HG03575 (cell line): ENCODE measurements at regions not wholly inside any gene's neighbourhood (a gene's known extent, or its start where the extent isn't known, plus 50 kb on each side); places are given as distances from the start of the nearest gene placed in this dataset.
"Not testable (repeated sequence)": the region's sequence is repeated elsewhere in the genome, so short reads cannot be mapped to it uniquely, and the experiment has no call there.

Source experiments
- ATAC-seq: cut with Tn5 transposase; IDR thresholded peaks from one replicate; pipeline ENCODE4 v1.9.1; 2021; ENCODE audit not compliant: unreplicated experiment, insufficient number of reproducible peaks, low FRiP score; ENCODE audit errors: extremely low read depth

DNA sequence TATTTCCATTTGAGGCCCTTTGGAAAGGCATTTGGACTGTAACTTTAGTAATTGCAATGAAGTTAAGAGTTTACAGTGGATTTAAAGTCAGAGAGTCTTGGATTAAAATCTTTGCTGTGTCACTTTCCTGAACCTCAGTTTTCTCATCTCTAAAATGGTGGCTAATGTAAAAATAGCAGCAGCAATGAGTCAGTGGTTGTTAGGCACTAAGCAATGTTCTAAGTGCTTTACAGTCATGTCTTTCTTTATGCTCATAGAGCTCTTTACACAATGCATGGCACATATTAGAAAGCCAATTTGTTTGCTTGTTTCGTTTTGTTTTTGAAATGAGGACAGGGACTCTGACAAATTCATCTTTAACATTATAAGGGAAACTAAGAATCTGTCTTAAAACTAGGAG is 222.7 kb upstream of the DNAJC19 start:
- ATAC-seq: no peak

- ATAC-seq: no peak
Measured at GRCh38 chr3:181210275-181210674, 220.7 kb upstream of the DNAJC19 start.

DNA sequence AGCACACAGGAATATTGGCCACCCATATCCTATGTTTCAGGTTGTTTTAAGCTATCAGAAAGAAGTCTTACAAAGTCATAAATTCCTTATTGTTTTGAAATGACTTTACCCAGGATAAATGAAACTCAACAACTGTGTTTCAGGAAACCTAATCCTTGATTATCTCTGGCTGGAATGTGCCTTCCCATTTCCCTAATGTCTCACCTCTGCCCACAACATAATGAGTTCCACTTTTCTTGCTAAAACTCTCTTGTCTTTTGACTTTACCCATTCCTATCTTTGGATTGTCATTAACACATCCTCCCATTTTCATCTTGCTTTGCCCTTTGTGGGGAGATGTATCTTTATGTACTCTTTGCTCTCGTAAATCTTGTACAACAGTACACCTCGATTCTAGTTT is 200.0 kb upstream of the DNAJC19 start:
- no peak for ATAC-seq

DNA sequence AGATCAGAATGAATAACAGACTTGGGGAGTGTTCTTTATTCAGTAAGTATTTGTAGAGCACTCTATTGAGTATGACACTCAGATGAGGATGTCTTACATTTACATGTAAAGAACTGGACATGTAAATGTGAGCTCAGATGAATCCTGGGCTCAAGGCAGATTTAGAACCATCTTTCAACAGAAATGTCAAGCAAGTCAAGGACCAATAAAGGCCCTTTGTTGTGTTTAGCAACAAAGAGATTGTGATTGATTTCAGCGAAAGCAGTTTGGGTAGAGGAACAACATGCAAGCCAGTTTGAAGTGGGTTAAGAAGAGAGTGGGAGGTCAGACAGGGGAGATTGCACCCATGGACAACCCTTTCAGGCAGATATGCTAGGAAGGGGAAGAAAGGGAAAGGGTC is 194.2 kb upstream of the DNAJC19 start:
- no peak for ATAC-seq

- ATAC-seq: not testable (repeated sequence)
Measured at GRCh38 chr3:181183057-181183456, 193.5 kb upstream of the DNAJC19 start.

DNA sequence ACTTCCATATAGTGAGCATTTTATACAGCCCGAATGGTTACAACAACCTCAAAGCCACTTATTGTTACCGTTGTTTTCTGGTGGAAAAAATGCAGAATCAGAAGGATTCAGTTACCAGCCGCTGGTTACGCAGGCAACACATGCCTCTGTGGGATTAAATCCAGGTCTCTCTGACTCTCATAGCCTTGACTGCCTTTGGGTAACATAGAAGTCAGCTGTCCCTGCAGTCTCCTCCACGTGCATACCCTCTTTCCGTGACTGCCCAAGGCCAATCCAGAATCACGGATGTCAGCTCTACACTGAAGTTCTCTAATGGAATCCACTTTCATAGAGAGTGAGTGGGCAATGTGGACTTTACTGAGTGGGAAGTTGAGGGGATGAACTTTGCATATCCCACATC is 189.5 kb upstream of the DNAJC19 start:
- no peak for ATAC-seq

DNA sequence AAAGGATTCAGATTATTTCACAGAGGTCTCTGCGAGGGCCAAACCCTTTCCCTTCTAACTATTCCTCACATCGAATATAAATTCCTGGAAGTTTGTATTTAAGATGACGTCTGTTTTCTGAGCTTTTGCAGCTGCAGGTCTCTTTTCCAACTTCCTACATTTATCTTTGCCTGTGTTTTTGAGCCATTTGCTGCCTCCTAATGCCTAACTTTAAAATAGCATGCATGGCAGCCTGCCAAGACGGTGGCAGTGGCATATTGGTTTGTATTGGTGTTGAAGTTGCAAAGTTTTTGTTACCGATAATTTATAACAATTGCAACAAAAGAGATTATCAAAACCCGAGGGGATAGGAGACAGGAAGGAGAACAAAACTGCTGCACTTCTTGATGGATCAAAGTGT is 187.1 kb upstream of the DNAJC19 start:
- ATAC-seq: no peak

DNA sequence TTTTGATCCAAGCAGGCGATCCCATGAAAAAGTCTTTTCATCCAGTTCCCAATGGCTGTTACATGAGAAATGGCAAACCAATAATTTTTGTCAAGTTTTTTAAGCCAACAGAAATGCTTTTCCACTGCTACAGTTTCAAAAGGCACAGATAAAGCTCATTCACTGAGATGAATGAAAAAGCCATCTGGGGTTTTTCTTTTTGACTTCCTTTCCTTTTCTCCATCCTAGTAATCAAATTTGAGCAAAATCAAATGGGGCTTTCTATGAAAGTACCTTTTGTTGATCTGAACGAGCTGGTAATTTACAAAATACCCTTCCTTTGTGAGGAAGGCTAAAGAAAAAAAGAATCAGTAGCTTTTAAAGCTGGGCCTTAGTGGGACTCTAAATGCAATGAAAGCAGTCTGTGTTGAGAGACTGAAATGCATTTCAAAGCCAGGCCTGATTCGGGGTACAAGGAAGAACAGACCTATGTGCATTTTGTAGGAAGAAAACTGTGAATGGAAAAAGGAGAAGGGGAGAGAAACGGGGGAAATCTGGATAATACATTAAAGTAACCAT is 185.2 kb upstream of the DNAJC19 start:
- ATAC-seq: no peak

DNA sequence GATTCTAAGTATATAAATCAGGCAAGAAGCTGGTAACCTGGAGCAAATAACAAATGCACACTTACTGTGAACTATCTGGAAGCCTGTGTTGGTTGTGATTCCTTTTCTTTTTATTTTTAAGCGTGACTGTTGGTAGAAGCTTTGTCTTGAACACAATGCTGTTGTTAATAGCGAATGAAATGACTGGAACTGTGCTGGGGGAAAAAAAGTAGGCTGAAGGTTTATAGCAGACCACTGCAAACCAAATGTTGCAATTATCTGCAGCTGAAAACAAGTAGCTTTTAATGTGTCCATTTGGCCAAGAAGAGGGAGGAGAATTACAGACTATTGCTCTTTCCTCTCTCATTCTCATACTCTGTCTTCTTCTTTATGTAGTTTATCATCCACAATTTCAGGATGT is 184.5 kb upstream of the DNAJC19 start:
- no peak for ATAC-seq

GRCh38 chr3:181173227-181173626 is 183.7 kb upstream of the DNAJC19 start:
- no peak for ATAC-seq

DNA sequence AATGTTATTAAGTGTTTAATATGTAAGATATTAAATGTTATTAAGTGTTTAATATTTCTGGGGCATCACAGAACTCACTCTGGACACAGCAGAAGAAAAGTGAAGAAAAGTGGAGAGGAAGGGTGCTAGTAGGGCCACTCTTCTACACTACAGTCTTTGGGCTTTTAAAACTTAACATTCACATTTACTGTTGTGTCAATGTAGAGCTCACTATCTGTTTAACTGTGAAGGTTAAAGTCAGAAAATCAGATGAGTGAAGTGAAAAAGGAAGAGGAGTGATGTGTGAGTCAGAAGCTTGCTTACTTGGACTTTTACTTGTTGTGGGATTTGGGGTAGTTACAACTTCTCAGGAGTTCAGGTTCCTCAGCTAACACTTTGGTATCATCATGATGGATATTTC is 145.3 kb upstream of the DNAJC19 start:
- ATAC-seq: no peak

GRCh38 chr3:181133832-181134231 is 144.3 kb upstream of the DNAJC19 start:
- no peak for ATAC-seq

DNA sequence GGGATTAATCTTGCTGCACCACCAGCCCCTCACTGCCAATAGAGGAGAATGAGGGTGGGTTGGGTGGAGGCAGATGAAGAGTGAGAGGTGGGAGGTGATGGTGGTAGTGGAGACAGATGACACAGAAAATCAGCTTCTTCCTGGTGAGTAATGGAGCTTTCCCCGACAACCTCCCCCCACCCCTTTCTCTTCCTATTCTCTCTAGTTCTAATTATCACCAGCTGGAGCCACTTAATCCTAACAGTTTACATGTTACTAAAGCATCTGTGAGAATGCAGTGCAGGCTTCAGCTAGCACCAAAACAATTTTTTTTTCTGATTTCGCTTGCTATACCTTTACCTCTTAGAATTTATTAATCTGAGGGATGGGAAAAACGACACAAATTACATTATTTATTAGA is 116.1 kb upstream of the DNAJC19 start:
- no peak for ATAC-seq

GRCh38 chr3:181103605-181104004 is 114.1 kb upstream of the DNAJC19 start:
- ATAC-seq: no peak

DNA sequence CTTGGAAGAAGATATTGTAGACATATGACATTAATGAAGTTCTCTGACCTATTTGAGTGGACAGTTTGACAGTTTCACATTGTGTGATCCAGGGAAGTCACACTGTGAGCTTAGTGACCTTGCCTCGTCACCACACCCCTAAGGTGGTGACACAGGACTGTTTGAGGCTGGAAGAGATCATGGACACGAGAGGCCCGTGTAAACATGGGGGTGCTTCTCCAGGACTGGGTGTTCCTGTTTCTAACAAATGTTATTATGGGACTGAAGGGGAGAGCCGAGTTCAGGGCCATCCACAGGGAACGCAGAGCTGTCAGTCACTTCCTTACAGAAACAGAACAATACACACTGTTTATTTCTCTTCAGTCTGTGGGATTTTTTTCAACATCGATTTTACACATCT is 96.5 kb upstream of the DNAJC19 start:
- no peak for ATAC-seq

DNA sequence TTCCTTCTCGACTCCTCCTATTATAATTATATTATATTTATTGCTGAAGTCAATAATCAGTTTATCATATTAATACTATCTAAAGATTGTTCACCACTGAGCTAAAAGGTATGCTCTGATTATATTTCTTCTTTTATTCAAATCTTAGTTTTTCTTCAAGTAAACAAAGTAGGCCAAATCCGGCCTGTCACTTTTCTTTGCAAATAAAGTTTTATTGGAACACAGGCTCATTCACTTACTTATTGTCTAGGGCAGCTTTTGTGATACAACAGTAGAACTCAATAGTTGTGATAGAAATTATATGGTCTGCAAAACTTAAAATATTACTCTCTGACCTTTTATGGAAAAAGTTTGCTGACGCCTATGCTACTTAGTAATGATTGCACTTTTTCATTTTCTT is 92.4 kb upstream of the DNAJC19 start:
- no peak for ATAC-seq

DNA sequence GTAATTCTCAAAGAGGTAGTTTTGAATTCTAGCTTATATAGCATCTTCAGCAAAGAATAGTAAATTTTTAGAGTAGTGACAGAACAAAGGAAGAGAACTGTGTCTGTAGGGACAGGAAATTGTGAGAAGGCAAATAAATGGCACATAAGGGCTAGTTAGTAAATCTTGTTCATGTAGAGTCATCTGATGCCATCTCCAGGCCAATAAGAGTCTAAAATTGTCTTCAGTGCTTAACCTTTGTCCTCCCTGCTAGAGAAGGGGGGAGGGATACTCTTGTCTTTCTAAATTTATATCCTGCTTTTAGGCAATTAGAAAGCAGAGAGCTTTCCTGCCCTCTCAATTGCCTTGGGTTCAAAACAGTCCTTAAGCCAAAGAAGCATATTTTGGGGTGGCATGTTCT is 87.0 kb upstream of the DNAJC19 start:
- no peak for ATAC-seq

GRCh38 chr3:181075098-181075497 is 85.6 kb upstream of the DNAJC19 start:
- ATAC-seq: no peak

DNA sequence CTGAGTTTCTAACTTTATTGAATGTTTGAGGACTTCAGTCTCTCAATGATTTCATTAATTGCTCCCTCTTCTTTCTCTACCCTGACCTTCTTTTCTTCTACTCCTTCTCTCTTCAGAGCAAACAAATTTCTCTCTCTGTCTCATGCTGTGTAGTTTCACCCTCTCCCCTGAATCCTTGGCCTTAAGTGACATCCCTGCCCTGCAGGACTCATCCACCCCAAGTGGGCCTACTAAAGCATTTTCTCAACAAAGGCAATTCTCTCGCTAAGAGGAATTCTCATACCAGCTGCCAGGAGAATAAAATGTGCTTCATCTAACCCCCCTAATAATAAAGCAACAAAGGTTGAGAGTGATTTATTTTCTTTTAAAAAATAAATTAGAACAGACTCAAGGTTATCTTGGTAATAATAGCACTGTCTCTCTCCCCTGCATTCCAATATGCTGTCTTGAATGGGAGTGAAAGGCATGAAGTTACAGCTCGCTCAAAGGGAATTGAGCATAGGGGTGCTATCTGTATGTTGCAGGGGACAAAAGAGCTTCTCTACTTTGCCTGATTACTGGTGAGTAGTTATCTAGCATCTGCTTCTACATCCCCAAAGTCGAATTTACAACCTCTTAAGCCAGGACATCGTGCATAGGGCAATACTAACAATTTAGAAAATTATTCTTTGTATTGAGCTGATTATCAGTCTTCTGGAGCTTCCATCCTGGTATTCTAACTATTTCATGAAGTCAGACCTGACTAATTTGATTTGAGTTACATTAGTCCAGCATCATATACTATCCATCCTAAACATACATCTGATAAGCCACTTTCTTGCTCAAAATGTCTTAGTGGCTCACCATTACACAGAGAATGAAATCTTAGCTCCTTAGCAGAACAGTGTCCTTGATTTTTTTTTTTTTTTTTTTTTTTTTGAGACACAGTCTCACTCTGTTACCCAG is 76.9 kb upstream of the DNAJC19 start:
- ATAC-seq: no peak

GRCh38 chr3:181056136-181056732 is 66.7 kb upstream of the DNAJC19 start:
- no peak for ATAC-seq
